ENCODE measurements at regions not wholly inside any gene's neighbourhood (a gene's known extent, or its start where the extent isn't known, plus 50 kb on each side); places are given as distances from the start of the nearest gene placed in this dataset.

- H3K36me3 ChIP-seq (ENCODE audit: control insufficient read depth, insufficient read depth, low read length): no peaks in the 10 kb centered on the region
- H3K27me3 ChIP-seq (ENCODE audit: control insufficient read depth, insufficient read depth, low read length): no peaks in the 10 kb centered on the region
- no peak overlapping the region for H3K27ac ChIP-seq (ENCODE audit: low read length)
- H3K4me1 ChIP-seq (ENCODE audit: control insufficient read depth, insufficient read depth, low read length): no peaks in the 10 kb centered on the region
- H3K4me3 ChIP-seq (ENCODE audit: low read depth in 2 of 2, low read length in 2 of 2): no peak overlapping the region
- H3K9me3 ChIP-seq (ENCODE audit: control insufficient read depth, insufficient read depth, low read depth, low read length): no peaks in the 10 kb centered on the region
- DNase-seq (ENCODE audit: low read depth, low spot score) (no peak), ATAC-seq (no peak)
- intact Hi-C loops (cut with micrococcal nuclease; ENCODE audit: unreplicated experiment): no loop called here
- in situ Hi-C loops (cut with HindIII; ENCODE audit: low pct_unique_long_range_greater_than_20kb, low sequenced_read_pairs): no loop called here
- no TSS peak for BruUV-seq (replicated peaks)
- ChIA-PET POLR2A (no interaction called here), CTCF (no interaction called here)
- TF ChIP-seq REST (IDR thresholded peaks at IDR 0.05; ENCODE audit: insufficient read depth in 1 of 2, low read depth in 2 of 2, low read length in 1 of 2) (no peak), TCF7L2 (IDR thresholded peaks at IDR 0.05; ENCODE audit: low read depth, low read length) (no peak), POLR2AphosphoS5 (IDR thresholded peaks at IDR 0.05; ENCODE audit: low read depth, low read length) (no peak), CTCF (IDR thresholded peaks at IDR 0.05) (no peak), SIN3A (IDR thresholded peaks at IDR 0.05; ENCODE audit: borderline replicate concordance, insufficient read depth, low read depth, low read length) (no peak)
Measured at GRCh38 chr2:19630921-19631320, 270.9 kb downstream of the TTC32 start.

GRCh38 chr2:19627359-19627758 is 268.9 kb upstream of the OSR1 start:
- ATAC-seq: no peak
- ChIA-PET CTCF (no interaction called here), POLR2A (no interaction called here)
- in situ Hi-C loops (cut with HindIII; ENCODE audit: low pct_unique_long_range_greater_than_20kb, low sequenced_read_pairs): no loop called here
- no TSS peak for BruUV-seq (replicated peaks)
- intact Hi-C loops (cut with micrococcal nuclease; ENCODE audit: unreplicated experiment): no loop called here
- Histone ChIP-seq H3K27me3 (ENCODE audit: control insufficient read depth, insufficient read depth, low read length) (no peaks in the 10 kb centered on the region), H3K4me3 (ENCODE audit: low read depth in 2 of 2, low read length in 2 of 2) (no peak overlapping the region), H3K9me3 (ENCODE audit: control insufficient read depth, insufficient read depth, low read depth, low read length) (no peaks in the 10 kb centered on the region), H3K27ac (ENCODE audit: low read length) (no peak overlapping the region), H3K36me3 (ENCODE audit: control insufficient read depth, insufficient read depth, low read length) (no peaks in the 10 kb centered on the region), H3K4me1 (ENCODE audit: control insufficient read depth, insufficient read depth, low read length) (no peaks in the 10 kb centered on the region)
- no peak for DNase-seq (ENCODE audit: low read depth, low spot score)
- TF ChIP-seq SIN3A (IDR thresholded peaks at IDR 0.05; ENCODE audit: borderline replicate concordance, insufficient read depth, low read depth, low read length) (no peak), POLR2AphosphoS5 (IDR thresholded peaks at IDR 0.05; ENCODE audit: low read depth, low read length) (no peak), REST (IDR thresholded peaks at IDR 0.05; ENCODE audit: insufficient read depth in 1 of 2, low read depth in 2 of 2, low read length in 1 of 2) (no peak), TCF7L2 (IDR thresholded peaks at IDR 0.05; ENCODE audit: low read depth, low read length) (no peak), CTCF (IDR thresholded peaks at IDR 0.05) (no peak)
